ENCODE measurements at regions not wholly inside any gene's neighbourhood (a gene's known extent, or its start where the extent isn't known, plus 50 kb on each side); places are given as distances from the start of the nearest gene placed in this dataset.

- TF ChIP-seq POLR2AphosphoS5 (IDR thresholded peaks at IDR 0.05; ENCODE audit: low read depth, low read length) (no peak), CTCF (IDR thresholded peaks at IDR 0.05; ENCODE audit: control extremely low read depth in 1 of 3, insufficient read depth in 1 of 3, low read depth in 1 of 3, low read length in 3 of 3) (no peak), USF2 (IDR thresholded peaks at IDR 0.05; ENCODE audit: low read length) (no peak), RFX5 (IDR thresholded peaks at IDR 0.05; ENCODE audit: borderline replicate concordance, low read depth, low read length) (no peak), SP1 (IDR thresholded peaks at IDR 0.05; ENCODE audit: low read depth, low read length) (no peak), CBX8 (IDR thresholded peaks at IDR 0.05; ENCODE audit: borderline replicate concordance, low read depth, low read length) (no peak), ATF2 (IDR thresholded peaks at IDR 0.05; ENCODE audit: low read length) (no peak), POLR2A (IDR thresholded peaks at IDR 0.05; ENCODE audit: control extremely low read depth in 1 of 2, low read depth in 2 of 2, low read length in 2 of 2) (no peak), GTF2F1 (IDR thresholded peaks at IDR 0.05; ENCODE audit: borderline replicate concordance, low read depth, low read length) (no peak), EGR1 (IDR thresholded peaks at IDR 0.05; ENCODE audit: borderline replicate concordance, low read depth, low read length) (no peak), FOSL1 (IDR thresholded peaks at IDR 0.05; ENCODE audit: insufficient read depth, low read depth, low read length) (no peak), EP300 (IDR thresholded peaks at IDR 0.05; ENCODE audit: borderline replicate concordance in 1 of 2, low read depth in 2 of 2, low read length in 2 of 2) (no peak)
Observed at GRCh38 chr6:90668141-90668540, 81.3 kb upstream of the MAP3K7 start.

Data from H1 (cell line).